NCI-H1105 treated with DMSO at 0.1 percent for 48 hours (cell line): ENCODE measurements at regions not wholly inside any gene's neighbourhood (a gene's known extent, or its start where the extent isn't known, plus 50 kb on each side); places are given as distances from the start of the nearest gene placed in this dataset.

Experiments
- DNase-seq: peaks from one replicate; lab custom pipeline; 2025; lab: John Stamatoyannopoulos, UW

DNA sequence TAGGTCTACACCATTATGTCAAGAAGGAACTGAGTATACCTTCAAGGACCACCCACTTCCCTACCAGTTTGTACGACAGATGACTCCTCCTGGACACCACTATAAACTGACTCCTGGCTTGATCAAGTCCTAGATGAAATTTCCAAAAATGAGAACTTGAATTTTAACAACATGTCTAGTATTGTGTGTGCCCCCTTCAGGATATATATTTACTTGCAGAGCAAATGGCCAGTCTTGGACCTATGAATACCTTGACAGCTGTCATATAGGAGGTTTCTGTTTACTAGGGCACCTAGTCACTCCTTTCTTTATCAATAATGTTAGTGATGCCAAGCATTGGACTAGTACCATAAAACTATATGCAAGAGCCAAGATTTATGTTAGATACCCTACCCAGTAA is 94.1 kb upstream of the TMEM26 start:
- DNase-seq: no peak

DNA sequence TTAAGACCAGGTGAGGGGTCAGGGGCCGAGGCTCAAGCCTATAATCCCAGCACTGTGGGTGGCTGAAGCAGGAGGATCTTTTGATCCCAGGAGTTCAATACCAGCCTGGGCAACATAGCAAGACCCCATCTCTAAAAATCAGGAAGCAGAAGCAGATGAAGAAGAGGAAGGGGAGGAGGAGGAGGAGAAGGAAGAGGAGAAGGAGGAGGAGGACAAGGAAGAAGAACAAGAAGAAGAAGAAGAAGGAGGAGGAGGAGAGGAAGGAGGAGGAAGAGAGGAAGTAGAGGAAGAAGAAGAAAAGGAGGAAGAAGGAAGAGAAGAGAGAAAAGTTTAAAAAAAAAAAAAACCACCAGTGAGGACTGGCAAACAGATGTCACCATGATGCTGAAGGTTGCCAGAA is 92.0 kb upstream of the TMEM26 start:
- DNase-seq: no peak

DNA sequence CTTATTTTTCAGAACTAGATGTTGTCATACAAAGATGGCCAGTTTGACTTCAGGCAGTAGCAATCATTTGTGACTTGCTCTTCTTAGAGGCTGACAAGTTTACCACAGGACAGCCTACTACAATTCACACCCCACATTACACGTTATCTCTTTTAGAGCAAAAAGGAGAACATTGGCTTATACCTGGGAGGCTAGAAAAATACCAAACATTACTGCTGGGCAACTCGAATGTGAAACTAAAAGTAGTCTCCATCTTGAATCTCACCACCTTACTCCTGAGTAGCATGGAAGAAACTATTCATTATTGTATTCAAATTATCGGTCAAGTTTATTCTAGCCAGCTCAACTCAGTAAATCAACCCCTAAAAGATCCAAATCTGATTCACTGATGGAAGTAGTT is 90.7 kb upstream of the TMEM26 start:
- no peak for DNase-seq

DNA sequence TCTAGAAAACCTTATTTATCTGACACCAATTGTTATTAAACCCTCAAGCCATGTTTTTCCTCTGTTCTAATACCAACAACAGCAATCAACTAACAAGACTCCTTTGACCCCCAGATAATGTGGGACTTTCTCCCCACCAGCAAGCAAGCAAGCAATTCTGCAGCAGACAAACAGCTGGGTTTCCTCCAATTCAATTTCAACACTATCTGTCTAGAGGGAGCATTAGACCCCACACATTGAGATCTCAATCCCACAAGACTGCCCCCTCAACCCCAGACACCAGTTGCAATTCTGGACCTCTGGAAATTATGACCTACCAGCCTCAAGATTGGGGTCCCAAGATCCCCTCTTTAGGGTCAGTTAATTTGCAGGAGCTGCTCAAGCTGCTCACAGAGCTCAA is 89.4 kb upstream of the TMEM26 start:
- DNase-seq: no peak

- DNase-seq: no peak
These were observed 88.8 kb upstream of the TMEM26 start for GRCh38 chr10:61541960-61542359.

DNA sequence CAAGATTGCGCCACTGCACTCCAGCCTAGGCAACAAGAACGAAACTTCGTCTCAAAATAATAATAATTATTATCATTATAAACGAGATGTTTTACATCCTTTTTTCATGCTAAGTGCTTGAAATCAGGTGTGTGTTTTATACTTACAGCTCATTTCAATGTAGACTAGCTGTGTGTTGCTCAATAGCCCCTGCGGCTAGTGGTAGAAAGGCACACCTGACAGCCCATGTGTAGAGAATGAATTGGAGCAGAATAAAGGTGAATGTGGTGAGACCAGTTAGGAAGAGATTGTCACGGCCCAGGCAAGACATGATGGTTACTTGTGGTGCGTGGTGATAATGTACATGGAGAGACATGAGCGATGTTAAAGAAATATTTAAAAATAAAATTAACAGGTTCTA is 86.7 kb upstream of the TMEM26 start:
- DNase-seq: no peak

DNA sequence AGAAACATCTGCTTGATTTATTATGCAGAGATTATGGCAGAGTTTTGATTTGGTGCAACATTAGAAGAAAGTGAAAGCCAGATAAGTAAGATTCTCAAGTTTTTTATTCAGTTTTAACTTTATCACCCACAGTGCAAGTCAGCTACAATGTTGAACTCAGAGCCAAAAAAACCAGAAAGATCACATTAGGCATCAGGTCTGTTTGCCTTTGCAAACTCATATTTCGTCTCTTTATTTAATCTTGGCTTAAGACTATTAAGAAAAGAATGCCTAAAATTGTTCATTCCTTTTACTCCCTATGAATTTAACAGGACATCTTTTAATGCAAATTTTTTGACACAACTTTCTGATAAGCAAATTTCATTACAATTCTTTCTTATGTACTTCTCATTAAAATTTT is 76.0 kb upstream of the TMEM26 start:
- DNase-seq: no peak

DNA sequence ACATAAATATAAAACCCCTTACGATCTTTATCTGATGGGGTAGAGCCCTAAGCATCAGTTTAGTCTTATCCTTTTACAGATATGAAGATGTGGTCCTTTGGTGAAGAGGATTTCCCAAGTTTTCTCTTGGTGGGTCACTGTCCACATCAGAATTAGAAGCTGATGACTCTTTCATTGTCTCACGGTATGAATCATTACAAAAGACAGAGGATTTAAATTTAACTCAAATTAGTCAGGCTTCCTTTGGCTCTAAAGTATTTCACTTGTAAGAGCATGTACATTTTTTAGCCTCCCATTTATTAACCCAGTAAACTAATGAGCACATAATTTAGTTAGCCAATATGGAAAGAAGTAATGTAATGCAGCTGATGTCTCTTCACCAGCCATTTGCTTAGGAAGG is 49.9 kb upstream of the TMEM26 start:
- no peak for DNase-seq
